Esophagus muscularis mucosa (tissue), 4 donors: ENCODE measurements at regions not wholly inside any gene's neighbourhood (a gene's known extent, or its start where the extent isn't known, plus 50 kb on each side); places are given as distances from the start of the nearest gene placed in this dataset.
A peak's percentile ranks its signal among the peaks of the same experiment; 100 is the strongest.
"Not testable (repeated sequence)": the region's sequence is repeated elsewhere in the genome, so short reads cannot be mapped to it uniquely, and the experiment has no call there.

Source experiments
- DNase-seq: peaks from one replicate; pipeline ENCODE4 v3.0.0-alpha.2; 2017; ENCODE audit errors: extremely low spot score
- H3K27ac ChIP-seq, 4 donors: fragments of 200-600 bp; sonication (generic); replicated peaks in 1 of 4; 1 replicate in 3 of 4; 2 replicates in 1 of 4; pipeline ENCODE4 v1.5.1; 2016 to 2019; ENCODE audit warnings: mild to moderate bottlenecking in 1 of 4
- H3K27me3 ChIP-seq, 4 donors: fragments of 200-600 bp; sonication (generic); one replicate each; pipeline versions ENCODE4 v1.5.1 to v1.6.0; 2016 to 2019
- H3K36me3 ChIP-seq, 4 donors: fragments of 200-600 bp; sonication (generic); one replicate each; pipeline ENCODE4 v1.5.1; 2016 to 2019
- H3K4me1 ChIP-seq, 4 donors: fragments of 200-600 bp; sonication (generic); one replicate each; pipeline ENCODE4 v1.5.1; 2016 to 2019
- H3K4me3 ChIP-seq, 4 donors: fragments of 200-600 bp; sonication (generic); 1 replicate in 2 of 4; 2 replicates in 2 of 4; pipeline ENCODE4 v1.5.1; 2016 to 2019; ENCODE audit warnings: mild to moderate bottlenecking in 4 of 4, moderate library complexity in 1 of 4
- H3K9me3 ChIP-seq, 4 donors: fragments of 200-600 bp; sonication (generic); 1 replicate in 3 of 4; 2 replicates in 1 of 4; pipeline ENCODE4 v1.5.1; 2016 to 2019
- EP300 ChIP-seq: sonication (generic); formaldehyde crosslinking; IDR thresholded peaks from one replicate; pipeline ENCODE4 v1.6.1; 2017; ENCODE audit warnings: antibody characterized with exemption
- POLR2A ChIP-seq: fragments of 450-650 bp; IDR thresholded peaks from one replicate; pipeline ENCODE4 v1.6.1; 2017; ENCODE audit warnings: antibody characterized with exemption, moderate library complexity, mild to moderate bottlenecking, low read depth
- POLR2AphosphoS5 ChIP-seq, 2 donors: sonication (generic); formaldehyde crosslinking; IDR thresholded peaks; one replicate each; pipeline ENCODE4 v1.6.1; 2017; ENCODE audit warnings: antibody characterized with exemption in 2 of 2
- WGBS: methylation state at CpG from one replicate; pipeline ENCODE4 v1.1.5; 2018; 5-methylcytosine and 5-hydroxymethylcytosine counted together
- intact Hi-C: fragments of 100-400 bp; cut with DNase I; formaldehyde crosslinking; loops from one replicate; pipeline ENCODE4 v1.15.1; 2023
- TF ChIP-seq, protein P1 (sequence below), 3 experiments: fragments of 200-600 bp in 2 of 3; fragments of 450-650 bp in 1 of 3; sonication (generic) in 2 of 3; IDR thresholded peaks; one replicate each; pipeline ENCODE4 v1.5.1; 2017 to 2019; ENCODE audit warnings: antibody characterized with exemption in 3 of 3, mild to moderate bottlenecking in 2 of 3, moderate library complexity in 1 of 3

GRCh38 chr20:19129976-19130612 is 82.3 kb upstream of the SLC24A3 start:
- Histone ChIP-seq H3K27me3 (no peaks in the 10 kb centered on the region), H3K9me3 (peaks cover 0 to 3% (median 0%) of the 10 kb centered on the region in 4 donors), H3K4me3 (no peak overlapping the region), H3K36me3 (no peaks in the 10 kb centered on the region), H3K27ac (no peak overlapping the region), H3K4me1 (no peaks in the 10 kb centered on the region)
- TF ChIP-seq POLR2AphosphoS5 (IDR thresholded peaks at IDR 0.05) = no peak
- DNase-seq = peak; percentile 66
- intact Hi-C loops = no loop called here
- 65% methylated on average over 5 of the region's 5 CpGs for WGBS

GRCh38 chr20:19130613-19130984 is 81.8 kb upstream of the SLC24A3 start:
- H3K36me3 ChIP-seq = no peaks in the 10 kb centered on the region
- no peak overlapping the region for H3K27ac ChIP-seq
- no peak overlapping the region for H3K4me3 ChIP-seq
- no peaks in the 10 kb centered on the region for H3K4me1 ChIP-seq
- WGBS = 94% methylated on average over 4 of the region's 4 CpGs
- no peaks in the 10 kb centered on the region for H3K27me3 ChIP-seq
- intact Hi-C loops = no loop called here
- TF ChIP-seq EP300 (no peak), POLR2AphosphoS5 (IDR thresholded peaks at IDR 0.05) (no peak), POLR2A (no peak)
- TF ChIP-seq, protein P1, sequence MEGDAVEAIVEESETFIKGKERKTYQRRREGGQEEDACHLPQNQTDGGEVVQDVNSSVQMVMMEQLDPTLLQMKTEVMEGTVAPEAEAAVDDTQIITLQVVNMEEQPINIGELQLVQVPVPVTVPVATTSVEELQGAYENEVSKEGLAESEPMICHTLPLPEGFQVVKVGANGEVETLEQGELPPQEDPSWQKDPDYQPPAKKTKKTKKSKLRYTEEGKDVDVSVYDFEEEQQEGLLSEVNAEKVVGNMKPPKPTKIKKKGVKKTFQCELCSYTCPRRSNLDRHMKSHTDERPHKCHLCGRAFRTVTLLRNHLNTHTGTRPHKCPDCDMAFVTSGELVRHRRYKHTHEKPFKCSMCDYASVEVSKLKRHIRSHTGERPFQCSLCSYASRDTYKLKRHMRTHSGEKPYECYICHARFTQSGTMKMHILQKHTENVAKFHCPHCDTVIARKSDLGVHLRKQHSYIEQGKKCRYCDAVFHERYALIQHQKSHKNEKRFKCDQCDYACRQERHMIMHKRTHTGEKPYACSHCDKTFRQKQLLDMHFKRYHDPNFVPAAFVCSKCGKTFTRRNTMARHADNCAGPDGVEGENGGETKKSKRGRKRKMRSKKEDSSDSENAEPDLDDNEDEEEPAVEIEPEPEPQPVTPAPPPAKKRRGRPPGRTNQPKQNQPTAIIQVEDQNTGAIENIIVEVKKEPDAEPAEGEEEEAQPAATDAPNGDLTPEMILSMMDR (IDR thresholded peaks at IDR 0.05) = no peak
- H3K9me3 ChIP-seq = peaks cover 0 to 7% (median under 1%) of the 10 kb centered on the region in 4 donors
- DNase-seq = peak; percentile 45

DNA sequence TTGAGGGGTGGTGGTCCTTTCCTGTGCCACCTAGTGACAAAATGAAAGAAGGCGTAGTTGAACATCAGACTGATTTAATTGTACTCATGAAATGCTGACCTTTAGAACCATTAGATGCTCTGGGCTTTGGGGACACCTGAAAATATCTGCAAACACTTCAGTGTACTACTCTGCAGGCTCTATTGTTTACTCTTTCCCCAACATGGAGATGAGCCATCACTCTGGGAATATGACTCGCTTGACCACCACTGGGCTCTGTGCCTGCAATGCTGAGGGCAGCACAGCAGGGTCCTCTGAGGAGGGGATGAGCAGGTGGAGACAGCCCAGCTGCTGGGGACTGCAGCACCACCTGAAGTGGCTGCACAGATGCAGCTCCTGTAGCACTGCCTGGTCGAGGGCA is 74.8 kb upstream of the SLC24A3 start:
- no peak for DNase-seq
- Histone ChIP-seq H3K9me3 (peaks cover 0 to 17% (median 2%) of the 10 kb centered on the region in 4 donors), H3K36me3 (no peaks in the 10 kb centered on the region), H3K4me3 (no peak overlapping the region), H3K27me3 (no peaks in the 10 kb centered on the region), H3K27ac (no peak overlapping the region), H3K4me1 (no peaks in the 10 kb centered on the region)
- TF ChIP-seq POLR2AphosphoS5 (IDR thresholded peaks at IDR 0.05) (no peak), EP300 (no peak)
- TF ChIP-seq, protein P1 (IDR thresholded peaks at IDR 0.05) = no peak
- intact Hi-C loops = no loop called here
- WGBS = 72% methylated on average over 3 of the region's 3 CpGs

- no peak overlapping the region for H3K4me3 ChIP-seq
- no peaks in the 10 kb centered on the region for H3K36me3 ChIP-seq
- H3K9me3 ChIP-seq = peaks cover 0 to 17% (median 2%) of the 10 kb centered on the region in 4 donors
- no peak for TF ChIP-seq POLR2AphosphoS5 (IDR thresholded peaks at IDR 0.05)
- TF ChIP-seq, protein P1 (IDR thresholded peaks at IDR 0.05) = no peak
- TF ChIP-seq POLR2A = no peak
- TF ChIP-seq EP300 = no peak
- no peaks in the 10 kb centered on the region for H3K27me3 ChIP-seq
- DNase-seq = no peak
- no peaks in the 10 kb centered on the region for H3K4me1 ChIP-seq
- WGBS = 80% methylated on average over 1 of the region's 1 CpG
- no peak overlapping the region for H3K27ac ChIP-seq
- intact Hi-C loops = no loop called here
Observed at GRCh38 chr20:19138758-19139157, 73.7 kb upstream of the SLC24A3 start.

DNA sequence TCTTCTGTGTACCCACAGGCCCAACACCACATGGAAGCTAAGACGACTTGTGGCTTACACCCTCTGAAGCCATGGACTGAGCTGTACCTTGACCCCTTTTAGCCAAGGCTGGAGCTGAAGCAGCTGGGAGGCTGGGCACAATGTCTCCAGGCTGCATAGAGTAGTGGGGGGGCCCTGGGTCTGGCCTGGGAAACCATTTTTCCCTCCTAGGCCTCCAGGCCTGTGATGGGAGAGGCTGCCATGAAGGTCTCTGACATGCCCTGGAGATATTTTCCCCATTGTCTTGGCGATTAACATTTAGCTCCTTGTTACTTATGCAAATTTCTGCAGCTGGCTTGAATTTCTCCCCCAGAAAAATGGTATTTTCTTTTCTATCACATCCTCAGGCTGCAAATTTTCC is 72.9 kb upstream of the SLC24A3 start:
- H3K36me3 ChIP-seq, H3K4me3 ChIP-seq, H3K4me1 ChIP-seq, DNase-seq, H3K27me3 ChIP-seq, H3K27ac ChIP-seq, intact Hi-C loops: not testable (repeated sequence)
- H3K9me3 ChIP-seq = peaks cover 0 to 17% (median 2%) of the 10 kb centered on the region in 4 donors
- 85% methylated on average over 2 of the region's 2 CpGs for WGBS

DNA sequence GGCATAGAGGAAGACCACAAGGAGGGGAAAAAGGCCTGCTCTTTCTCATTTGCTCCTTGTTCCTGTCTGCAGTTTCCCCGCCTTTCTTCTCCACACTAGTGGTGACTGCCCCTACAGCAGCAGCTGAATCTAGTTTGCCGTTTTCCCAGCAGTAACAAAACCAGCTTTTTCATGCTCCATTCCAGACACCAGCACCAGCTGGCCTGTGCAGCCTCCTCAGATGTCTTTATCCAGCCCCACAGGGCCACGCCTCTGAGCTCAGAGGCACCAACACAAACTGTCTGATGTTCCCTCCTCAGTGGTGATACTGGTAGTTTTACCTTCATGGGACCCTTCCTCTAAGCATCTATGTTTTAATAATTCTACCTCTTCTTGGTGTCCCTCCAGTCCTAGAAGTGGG is 70.4 kb upstream of the SLC24A3 start:
- Histone ChIP-seq H3K4me3 (no peak overlapping the region), H3K36me3 (no peaks in the 10 kb centered on the region), H3K9me3 (no peaks in the 10 kb centered on the region), H3K27me3 (no peaks in the 10 kb centered on the region), H3K4me1 (no peaks in the 10 kb centered on the region), H3K27ac (no peak overlapping the region)
- no peak for DNase-seq
- intact Hi-C loops = no loop called here
- 82% methylated on average over 3 of the region's 3 CpGs for WGBS
- TF ChIP-seq POLR2AphosphoS5 (IDR thresholded peaks at IDR 0.05) = no peak
- no peak for TF ChIP-seq EP300
- TF ChIP-seq, protein P1 (IDR thresholded peaks at IDR 0.05) = no peak
- no peak for TF ChIP-seq POLR2A
